Amniotic stem cell (primary cell): ENCODE measurements at regions not wholly inside any gene's neighbourhood (a gene's known extent, or its start where the extent isn't known, plus 50 kb on each side); places are given as distances from the start of the nearest gene placed in this dataset.

Source experiments
- DNase-seq: peaks from one replicate; lab custom pipeline; 2025; lab: John Stamatoyannopoulos, UW

DNA sequence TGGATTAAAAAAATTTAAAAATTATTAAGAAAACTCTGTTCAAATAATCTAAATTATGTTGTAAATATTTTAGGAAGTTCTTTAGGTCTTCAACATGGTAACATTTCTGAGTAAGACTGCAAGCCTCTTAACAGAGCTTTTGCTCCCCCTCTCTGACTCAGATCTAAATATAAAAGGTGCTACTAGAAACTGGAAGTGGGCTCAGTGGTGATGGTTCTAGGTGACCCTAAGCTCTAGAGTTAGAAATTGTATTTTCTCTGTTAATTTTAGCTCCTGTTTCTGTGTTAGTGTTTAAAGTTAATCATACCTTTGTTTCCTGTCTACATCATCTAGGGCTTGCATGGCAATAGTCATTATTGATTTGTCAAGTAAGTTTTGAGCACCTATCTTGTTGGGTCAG, 159.9 kb upstream of the MEIS2 start:
- no peak for DNase-seq

DNA sequence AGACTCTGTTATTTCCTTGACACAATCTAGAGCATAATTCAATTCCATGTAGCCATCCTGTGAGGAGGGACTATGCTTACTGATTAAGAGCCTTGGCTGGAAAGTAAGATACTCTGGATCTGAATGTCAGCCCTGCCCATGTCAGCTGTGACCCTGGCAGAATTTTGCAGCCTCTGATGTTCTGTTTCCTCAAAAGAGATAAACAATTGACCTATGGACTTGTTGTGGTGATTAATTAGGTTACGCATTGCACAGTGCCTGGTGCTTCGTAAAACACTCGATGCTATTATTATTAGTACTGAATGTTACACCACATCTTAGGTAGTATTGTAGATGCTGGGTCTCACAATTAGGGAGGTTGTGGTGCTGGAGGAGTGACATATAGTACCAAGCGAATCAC, 161.3 kb upstream of the MEIS2 start:
- no peak for DNase-seq

DNA sequence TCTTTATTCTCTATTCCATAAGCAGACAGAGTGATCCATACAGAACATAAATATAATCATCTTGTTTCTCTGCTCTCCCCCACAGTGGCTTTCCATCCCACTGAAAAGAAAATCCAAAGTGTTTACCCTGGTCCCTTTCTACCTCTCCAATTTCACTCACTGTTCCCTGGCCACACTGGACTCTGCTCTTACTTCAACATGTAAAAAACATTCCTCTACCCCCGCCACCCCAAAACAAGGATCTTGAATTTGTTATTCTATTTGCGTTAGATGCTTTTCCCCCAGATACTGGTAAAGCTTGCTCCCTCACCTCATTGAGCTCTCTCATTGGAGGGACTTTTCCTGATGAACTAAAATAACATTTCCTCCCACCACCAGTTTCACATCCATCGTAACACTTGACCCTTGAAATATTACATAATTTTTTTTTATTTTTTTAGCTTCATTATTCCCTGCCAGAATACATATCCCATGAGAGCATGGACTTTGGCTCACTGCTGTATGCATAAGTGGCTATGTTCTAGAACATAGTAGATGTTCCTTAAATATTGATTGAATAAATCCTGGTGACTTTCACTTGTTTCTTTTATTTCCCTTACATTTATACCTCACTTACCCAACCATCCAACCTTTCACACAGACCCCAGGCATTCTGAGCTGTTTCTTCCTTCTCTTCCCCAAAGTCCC, 162.7 kb upstream of the MEIS2 start:
- no peak for DNase-seq

DNA sequence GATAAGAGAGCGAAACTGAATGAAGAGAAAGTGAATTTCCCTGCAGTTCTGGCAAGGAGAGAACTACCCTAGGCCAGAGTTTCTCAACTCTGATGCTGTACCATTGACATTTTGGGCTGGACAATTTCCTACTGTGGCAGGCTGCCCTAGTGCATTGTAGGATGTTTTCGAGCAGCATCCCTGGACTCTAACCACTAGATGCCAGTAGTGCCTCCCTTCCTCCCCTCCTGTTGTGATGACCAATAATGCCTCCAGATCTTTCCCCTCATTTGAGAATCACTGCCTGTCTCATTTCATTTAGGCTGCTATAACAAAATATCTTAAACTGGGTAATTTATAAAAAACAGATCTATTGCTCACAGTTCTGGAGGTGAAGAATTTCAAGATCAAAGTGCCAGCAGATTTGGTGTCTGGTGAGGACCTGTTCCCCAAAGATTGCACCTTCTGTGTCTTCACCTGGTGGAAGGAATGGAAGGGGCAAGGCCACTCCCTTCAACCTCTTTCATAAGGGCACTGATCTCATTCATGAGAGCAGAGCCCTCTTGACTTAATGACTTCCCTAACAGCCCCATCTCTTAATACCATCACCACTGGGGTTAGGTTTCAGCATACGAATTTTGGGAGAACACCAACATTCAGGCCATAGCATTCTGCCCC, 188.9 kb upstream of the MEIS2 start:
- DNase-seq: no peak

DNA sequence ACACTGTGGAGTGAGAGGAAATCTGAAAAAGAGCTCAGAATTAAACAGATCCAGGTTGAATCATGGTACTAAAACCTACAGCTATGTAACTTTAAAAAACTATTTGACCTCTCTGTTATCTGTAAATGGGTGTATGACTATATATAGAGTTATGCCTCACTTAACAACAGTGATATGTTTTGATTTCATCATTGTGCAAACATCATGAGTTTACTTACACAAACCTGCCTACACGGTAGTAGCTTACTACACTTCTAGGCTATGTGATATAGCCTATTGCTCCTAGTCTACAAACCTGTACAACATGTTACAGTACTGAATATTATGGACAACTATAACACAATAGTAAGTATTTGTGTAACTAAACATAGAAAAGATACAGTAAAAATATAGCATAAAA, 191.6 kb upstream of the MEIS2 start:
- DNase-seq: no peak

DNA sequence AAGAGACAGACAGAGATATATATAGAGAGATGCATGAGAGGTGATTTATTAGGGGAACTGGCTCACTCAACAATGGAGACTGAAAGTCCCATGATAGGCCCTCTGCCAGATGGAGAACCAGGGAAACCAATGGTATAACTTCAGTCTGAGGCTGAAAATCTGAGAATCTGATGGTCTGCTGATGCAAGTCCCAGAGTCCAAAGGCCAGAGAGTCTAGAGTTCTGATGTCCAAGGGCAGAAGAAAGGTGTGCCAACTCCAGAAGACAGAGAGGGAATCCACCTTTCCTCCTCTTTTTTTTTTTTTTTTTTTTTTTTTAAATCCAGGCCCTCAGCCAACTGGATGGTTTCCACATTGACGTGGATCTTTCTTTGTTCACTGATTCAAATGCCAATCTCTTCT, 197.9 kb upstream of the MEIS2 start:
- DNase-seq: no peak

DNA sequence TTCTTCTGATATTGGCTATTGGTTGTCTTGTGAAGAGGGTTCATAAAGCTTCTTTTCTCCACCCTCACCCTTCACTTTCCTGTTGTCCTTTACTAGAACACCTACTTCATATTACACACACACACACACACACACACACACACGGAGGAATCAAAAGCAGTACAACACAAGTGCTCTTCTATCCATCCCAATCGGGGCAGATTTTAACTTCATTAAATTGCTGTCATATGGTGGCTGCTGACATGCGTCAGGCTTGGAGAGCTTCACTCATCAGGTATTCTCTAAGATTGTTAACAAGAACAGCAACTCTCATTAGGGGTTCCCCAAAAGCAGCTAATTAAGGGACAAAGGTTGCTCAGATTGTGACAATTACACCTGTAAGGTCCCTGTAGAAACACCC, 239.1 kb upstream of the MEIS2 start:
- DNase-seq: no peak

DNA sequence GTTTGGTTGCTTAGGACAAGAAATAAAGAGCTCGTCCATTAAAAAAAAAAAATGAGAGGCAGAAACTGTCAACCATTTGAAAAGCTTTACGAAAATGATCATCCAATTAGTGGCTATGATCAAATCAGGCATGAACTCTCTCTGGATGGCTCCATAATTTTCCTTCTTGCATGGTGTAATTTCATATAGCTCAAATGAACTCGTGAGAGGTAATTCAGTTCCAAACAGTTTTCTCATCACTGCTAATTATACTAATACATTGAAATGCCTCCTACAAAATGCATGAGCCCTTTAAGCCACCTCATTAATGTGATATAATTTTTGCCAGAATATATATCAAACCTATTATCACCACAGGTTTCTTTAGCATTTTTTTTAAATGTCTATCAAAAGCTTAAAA, 239.5 kb upstream of the MEIS2 start:
- no peak for DNase-seq

DNA sequence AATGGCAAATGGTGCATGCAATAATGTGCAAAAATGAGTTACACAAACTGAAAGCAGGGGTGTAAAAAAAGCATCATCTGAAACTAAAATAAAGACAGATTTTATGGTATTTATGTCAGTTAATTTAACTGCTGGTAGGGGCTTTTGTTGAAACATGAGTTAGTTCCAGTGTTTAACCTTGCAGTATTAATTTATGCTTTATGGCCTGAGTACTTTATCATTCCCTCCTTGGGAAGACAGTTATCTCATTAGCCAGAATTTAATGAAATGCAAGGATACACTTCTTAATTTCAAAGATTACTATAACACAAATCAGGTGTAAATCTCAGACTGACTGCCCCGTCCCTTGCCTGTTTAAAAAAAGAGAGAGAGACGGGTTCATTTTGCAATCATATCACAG, 240.1 kb upstream of the MEIS2 start:
- no peak for DNase-seq

DNA sequence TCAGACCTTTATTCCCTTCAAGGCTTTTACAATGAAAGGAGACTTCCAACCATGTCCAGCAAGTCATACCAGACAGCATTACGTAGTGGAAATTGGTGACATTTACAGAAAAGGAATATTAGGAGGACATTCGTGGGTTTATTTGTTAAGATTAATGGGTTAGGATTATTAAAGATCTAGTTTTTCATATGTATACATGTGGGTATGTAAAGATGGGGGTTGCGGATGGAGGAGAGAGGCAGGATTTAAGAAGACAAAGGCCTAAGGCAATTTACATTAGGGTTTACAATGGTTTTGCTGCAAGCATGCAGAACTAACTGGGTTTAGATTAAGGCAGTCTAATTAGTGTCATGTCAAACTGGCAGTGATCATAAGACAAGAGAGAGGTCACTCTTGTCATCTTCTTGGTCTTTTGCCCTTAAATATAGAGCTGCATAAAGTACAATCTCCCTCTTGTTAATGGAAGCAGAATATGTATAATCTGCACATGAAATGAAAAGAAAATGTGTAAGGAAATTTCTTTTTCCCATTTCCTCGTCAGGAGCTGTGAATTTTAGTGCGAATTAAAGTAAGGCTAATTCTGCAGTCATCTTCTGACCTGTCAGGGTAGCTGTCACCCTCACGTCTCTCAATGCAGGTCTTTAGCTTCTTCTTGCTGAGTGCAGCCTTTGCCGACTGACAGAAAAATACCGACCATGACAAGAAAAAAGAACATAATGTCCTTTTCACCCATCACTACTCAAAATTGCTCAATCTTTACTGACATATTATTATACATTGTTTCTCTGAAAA, 258.9 kb upstream of the MEIS2 start:
- DNase-seq: no peak

DNA sequence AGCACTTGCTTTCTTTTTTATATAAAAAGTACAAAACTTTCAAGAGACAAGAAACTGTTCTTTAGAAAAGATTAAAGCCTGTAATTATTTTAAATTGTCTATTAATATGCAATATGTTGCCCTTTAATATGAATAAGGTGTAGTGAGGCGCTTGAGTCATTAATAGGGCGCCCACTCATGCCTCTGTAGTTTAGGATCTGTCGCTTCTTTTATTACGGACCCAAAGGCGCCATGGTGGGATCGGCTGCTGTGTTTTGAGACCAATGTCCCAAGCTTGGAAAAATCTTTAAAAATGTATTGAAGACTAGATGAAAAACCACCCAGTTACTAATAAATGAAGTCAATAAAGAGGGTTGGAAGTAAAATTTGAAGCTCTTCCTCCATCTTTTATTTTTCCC, 259.5 kb upstream of the MEIS2 start:
- DNase-seq: no peak

DNA sequence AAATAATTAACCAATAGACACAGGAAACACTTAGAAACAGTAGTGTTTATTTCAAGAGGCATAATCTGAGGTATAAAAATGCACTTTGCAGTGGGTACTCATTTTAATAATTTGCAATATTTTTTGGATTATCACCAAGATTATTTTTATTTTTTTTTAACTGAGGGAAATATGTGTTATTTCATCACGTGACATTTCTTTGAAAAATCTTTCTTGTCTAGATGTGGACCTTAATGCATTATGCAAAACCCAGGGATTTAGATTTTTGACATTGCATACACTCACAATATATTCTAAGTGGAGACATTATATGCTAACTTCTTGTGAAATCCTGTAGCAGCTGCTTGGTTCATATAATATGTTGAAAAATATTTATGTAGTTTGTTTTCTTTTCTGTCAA, 260.4 kb upstream of the MEIS2 start:
- no peak for DNase-seq

DNA sequence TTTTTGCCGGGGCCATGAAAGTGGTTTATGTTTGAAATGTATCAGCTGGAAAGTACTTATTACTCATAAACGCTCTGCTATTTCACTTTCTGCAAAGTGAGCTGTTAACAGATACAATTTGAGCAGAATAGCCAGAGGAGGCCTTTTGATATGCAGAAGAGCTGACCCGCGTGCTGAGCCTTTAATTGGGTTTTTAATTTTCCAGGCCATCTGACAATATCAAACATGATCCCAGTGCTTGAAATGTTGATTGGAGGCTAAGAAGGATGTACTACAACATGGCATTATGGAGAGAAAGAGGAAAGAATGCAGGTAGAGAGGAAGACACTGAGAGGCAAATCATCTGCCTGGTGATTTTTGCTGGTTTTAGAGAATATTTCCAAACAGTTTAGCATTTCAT, 261.3 kb upstream of the MEIS2 start:
- no peak for DNase-seq

DNA sequence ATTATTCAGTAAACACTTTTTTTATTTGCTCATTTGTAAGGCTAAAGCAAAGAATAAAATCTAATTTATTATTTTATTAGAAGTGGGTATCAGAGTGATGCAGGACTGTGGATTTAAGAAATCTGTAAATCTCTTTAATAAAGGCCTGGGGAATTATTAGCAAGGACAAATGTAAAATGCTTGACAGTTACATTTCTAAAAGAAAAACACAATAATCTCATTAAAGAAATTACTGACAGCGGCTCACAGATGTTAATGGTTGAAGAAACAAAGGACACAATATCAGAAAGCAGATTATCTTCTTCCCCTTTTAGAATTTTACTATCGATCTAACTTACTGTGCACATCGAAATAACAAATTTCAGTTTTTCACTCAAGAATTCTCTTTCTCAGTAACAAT, 262.1 kb upstream of the MEIS2 start:
- no peak for DNase-seq

DNA sequence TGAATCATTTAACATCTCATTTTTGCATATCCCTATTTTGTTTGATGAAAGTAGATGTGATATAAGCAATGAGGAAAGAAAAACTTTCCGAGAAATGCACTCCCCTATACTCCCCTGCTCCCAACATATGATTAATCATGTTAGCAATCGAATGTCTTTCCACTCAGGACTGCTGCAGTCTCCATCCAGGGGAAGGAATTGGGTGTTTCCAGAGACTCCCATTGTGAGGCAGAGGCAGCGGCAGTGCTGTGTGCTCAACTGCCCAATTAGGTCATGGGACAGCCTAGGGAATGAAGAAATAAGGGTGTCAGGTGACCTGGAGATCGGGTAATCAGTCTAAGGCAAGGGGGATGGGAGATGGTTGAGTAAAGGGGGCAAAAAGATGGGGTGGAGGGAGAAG, 268.6 kb upstream of the MEIS2 start:
- no peak for DNase-seq

DNA sequence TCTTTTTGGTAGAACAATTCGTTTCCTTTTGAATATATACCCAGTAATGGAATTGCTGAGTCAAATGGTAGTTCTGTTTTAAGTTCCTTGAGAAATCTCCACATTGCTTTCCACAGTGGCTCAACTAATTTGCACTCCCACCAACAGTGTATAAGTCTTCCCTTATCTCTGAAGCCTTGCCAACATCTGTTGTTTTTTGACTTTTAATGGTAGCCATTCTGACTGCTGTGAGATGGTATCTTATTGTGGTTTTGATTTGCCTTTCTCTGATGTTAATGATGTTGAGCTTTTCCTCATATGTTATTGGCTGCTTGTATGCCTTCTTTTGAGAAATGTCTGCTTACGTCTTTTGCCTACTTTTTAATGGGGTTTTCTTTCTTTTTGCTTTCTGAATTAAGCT, 270.6 kb upstream of the MEIS2 start:
- no peak for DNase-seq

DNA sequence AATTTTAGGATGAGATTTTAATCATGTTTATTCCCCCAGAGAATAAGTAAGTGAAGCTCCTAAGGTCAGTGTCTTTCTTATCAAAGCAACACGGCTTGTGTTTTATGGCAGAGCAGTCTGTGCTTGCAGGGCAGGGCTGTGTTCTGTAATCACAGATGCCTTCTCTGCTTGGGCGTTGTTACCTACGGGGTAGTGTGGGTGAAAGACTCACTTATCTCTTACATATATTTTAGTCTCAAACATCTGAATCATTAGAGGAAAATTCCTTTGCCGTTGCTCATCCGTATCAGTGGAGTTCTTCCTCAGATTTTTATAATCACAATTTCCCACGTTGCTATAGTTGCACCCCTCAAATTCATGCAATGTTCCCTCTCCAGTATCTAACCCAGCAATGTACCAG, 271.7 kb upstream of the MEIS2 start:
- no peak for DNase-seq

DNA sequence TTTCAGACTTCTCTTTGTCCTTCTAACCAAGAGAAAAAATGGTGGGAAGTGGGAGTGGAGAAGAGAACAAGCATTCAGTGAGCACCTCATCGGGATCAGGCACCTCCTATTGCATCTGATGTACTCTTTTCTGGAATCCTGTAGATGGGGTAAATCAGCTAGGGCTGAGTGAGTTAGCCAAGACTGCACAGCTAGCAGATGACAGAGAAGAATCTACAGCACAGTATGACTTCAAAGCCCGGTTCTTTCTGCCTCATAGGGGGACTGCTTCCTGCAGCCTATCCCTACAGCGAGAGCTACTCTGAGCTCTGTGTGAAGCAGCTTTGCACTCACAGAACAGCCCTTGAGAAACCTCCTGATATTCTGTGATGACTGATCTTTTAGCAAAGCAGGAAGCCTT, 275.2 kb upstream of the MEIS2 start:
- no peak for DNase-seq

DNA sequence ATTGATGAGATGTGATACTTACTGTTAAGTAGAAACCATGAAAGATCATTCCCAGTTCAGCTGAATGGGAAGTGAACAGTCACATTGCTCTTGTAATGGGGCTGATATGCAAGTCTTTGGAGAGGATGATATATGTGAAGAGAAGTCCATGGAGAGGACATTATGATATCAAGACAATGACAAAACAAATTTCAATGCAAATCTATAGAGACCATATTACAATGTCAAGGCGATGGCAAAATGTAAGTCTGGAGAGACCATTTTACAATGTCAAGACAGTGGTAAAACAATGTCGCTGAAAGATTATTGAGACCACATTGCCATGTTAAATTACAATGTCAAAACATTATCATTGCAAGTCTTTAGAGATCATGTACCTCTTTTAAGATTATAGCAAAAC, 277.1 kb upstream of the MEIS2 start:
- DNase-seq: no peak

DNA sequence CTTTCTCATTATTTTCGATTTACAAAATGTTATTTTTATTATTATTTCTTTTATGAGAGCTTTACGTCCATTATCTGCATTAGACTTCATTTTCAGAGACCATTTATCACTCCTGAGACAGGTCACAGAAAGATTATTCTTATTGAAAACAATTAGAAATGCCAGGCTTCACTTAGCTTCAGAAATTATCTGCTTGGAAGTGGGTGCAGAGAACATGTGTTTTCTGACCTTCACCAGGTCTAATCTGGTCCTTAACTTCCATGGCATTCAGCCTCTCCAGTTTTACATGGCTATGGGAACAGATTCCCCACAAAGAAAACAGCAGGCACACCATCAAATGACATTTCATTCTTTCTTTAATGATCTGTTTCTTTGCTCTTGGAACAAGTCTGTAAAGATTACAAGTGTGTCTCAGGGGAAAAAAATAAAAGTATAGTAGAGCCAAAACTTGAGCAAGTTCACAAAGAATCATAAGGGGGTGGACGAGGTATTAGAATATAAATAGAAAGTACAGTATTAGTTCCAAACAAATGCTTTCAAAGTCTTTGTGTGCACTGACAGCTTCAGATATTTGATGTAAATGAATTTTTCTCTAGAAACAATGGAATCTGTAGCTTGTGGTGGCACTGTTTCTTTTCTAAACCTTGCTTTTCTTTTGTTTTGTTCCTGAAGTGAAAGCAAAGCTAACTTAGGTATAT, 294.2 kb upstream of the MEIS2 start:
- DNase-seq: no peak

DNA sequence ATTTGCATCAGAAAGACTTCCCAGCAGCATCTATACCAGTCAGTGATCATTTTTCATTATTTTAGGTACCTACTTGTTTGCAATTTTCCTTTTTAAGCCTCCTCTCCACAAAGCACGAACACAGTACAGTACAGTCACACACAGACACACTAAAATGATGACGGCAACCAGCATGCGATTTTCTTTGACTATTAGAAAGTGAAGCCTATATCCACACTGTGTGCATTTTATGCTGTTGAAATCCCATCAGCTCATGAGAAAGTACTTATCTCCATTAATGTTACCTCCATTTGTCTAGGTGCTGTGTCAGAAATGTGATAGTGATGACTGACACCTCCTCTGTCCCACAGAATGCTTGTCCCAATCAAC, 294.7 kb upstream of the MEIS2 start:
- no peak for DNase-seq

DNA sequence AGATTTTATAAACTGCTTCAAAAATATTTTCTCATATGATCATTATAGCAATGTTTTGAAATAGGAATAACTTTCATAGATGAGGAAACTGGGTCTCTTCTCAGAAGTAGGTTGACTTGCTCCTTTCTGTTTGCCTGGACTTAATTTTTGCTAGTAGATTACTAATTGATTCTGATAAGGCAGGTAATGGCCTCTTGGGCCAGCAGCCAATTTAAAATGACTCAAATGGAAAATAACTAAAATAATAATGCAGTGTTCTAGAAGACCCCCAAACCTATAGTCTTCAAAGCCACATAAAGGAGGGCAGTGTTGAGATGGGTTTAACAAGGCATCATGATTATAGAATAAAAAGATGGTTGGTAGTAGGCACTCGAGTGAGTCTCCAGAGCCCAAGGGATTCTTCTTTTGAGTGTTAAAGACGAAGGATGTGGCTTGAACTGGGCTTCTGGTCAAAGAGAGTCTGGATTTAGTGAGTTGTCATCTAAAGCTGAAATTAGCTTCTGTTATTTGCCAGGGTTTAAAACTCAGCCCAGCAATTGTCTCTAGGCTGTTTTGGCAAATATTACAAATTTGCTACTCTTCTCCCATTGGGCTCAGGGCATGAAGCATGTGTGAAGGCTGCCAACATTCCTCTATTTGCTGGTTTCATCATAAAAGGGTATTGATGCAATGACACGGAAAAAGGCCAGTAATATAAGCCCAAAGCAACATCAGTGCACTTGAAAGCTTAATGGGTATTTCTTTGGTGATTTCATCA, 297.1 kb upstream of the MEIS2 start:
- no peak for DNase-seq
